ENCODE measurements at regions not wholly inside any gene's neighbourhood (a gene's known extent, or its start where the extent isn't known, plus 50 kb on each side); places are given as distances from the start of the nearest gene placed in this dataset.

DNA sequence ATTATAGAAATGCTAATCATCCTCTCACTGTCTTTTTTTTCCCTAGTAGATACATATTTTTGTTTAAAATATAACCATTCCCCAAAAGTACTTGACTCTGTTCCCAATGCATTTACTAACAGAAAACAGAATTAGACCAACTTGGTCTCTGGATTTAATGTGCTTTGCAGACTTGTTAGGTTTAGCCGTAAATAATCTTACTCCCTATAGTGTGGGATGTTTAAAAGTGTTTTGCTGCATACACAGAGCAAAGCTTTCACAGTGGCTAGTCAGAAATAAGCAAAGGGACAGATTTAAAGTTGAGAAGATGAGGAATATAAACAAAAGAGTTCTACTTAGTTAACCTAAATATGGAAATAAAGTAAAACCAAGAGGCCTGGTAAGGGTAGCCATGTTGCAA, 527.5 kb downstream of the HDGFL1 start:
- TF ChIP-seq, protein P1, sequence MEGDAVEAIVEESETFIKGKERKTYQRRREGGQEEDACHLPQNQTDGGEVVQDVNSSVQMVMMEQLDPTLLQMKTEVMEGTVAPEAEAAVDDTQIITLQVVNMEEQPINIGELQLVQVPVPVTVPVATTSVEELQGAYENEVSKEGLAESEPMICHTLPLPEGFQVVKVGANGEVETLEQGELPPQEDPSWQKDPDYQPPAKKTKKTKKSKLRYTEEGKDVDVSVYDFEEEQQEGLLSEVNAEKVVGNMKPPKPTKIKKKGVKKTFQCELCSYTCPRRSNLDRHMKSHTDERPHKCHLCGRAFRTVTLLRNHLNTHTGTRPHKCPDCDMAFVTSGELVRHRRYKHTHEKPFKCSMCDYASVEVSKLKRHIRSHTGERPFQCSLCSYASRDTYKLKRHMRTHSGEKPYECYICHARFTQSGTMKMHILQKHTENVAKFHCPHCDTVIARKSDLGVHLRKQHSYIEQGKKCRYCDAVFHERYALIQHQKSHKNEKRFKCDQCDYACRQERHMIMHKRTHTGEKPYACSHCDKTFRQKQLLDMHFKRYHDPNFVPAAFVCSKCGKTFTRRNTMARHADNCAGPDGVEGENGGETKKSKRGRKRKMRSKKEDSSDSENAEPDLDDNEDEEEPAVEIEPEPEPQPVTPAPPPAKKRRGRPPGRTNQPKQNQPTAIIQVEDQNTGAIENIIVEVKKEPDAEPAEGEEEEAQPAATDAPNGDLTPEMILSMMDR (conservative IDR thresholded peaks at IDR 0.05): no peak
- Mint-ChIP-seq H3K36me3 (peaks cover 4% of the 10 kb centered on the region), H3K4me3 (no peak overlapping the region), H3K27me3 (no peaks in the 10 kb centered on the region), H3K27ac (no peak overlapping the region), H3K4me1 (ENCODE audit: unreplicated experiment) (no peaks in the 10 kb centered on the region), H3K9me3 (peaks cover 12% of the 10 kb centered on the region)
- DNase-seq (ENCODE audit: extremely low spot score, unreplicated experiment): no peak

GRCh38 chr6:23097566-23097965, 528.2 kb downstream of the HDGFL1 start:
- TF ChIP-seq, protein P1 (conservative IDR thresholded peaks at IDR 0.05): no peak
- Mint-ChIP-seq H3K4me1 (ENCODE audit: unreplicated experiment) (no peaks in the 10 kb centered on the region), H3K9me3 (peaks cover 12% of the 10 kb centered on the region), H3K27ac (no peak overlapping the region), H3K4me3 (no peak overlapping the region), H3K36me3 (peaks cover 4% of the 10 kb centered on the region), H3K27me3 (no peaks in the 10 kb centered on the region)
- DNase-seq (ENCODE audit: extremely low spot score, unreplicated experiment): no peak

DNA sequence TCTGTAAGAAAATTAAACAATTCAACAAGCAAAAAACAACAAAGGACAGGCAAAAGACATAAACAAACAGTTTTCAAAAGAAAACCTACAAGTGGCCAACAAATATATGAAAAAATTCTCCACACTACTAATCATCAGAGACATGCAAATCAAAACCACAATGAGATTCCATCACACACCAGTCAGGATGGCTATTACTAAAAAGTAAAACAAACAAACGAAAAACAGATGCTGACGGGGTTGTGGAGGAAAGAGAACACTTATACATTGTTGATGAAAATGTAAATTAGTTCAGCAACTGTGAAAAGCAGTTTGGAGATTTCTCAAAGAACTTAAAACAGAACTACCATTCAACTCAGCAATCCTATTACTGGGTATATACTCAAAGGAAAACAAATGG, 537.6 kb downstream of the HDGFL1 start:
- TF ChIP-seq, protein P1 (conservative IDR thresholded peaks at IDR 0.05): no peak
- Mint-ChIP-seq H3K4me3 (no peak overlapping the region), H3K9me3 (peaks cover 11% of the 10 kb centered on the region), H3K36me3 (no peaks in the 10 kb centered on the region), H3K4me1 (ENCODE audit: unreplicated experiment) (no peaks in the 10 kb centered on the region), H3K27me3 (no peaks in the 10 kb centered on the region), H3K27ac (no peak overlapping the region)
- no peak for DNase-seq (ENCODE audit: extremely low spot score, unreplicated experiment)

DNA sequence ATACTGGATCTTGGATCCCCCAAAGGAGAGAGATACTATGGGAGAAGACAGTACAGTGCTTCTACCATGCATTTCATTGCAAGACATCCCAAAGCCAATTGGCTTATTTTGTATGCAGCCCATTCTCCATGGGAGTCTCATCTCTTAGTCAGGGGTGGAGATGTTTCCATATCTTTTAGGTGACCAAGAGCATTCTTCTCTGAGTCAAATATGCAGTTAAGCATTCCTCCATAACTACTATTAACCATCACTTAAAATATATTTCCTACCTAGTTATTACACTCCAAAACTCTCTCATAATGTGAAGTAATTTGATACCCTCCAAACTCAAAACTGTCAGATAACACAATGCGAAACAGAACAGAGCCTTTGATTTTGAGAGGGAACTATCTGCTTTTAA, 542.6 kb downstream of the HDGFL1 start:
- H3K9me3 Mint-ChIP-seq: peaks cover 21% of the 10 kb centered on the region
- no peaks in the 10 kb centered on the region for H3K4me1 Mint-ChIP-seq (ENCODE audit: unreplicated experiment)
- H3K27ac Mint-ChIP-seq: no peak overlapping the region
- no peaks in the 10 kb centered on the region for H3K36me3 Mint-ChIP-seq
- TF ChIP-seq, protein P1 (conservative IDR thresholded peaks at IDR 0.05): no peak
- H3K27me3 Mint-ChIP-seq: no peaks in the 10 kb centered on the region
- no peak overlapping the region for H3K4me3 Mint-ChIP-seq
- no peak for DNase-seq (ENCODE audit: extremely low spot score, unreplicated experiment)

- peaks cover 15% of the 10 kb centered on the region for H3K9me3 Mint-ChIP-seq
- no peaks in the 10 kb centered on the region for H3K27me3 Mint-ChIP-seq
- no peak overlapping the region for H3K4me3 Mint-ChIP-seq
- H3K4me1 Mint-ChIP-seq (ENCODE audit: unreplicated experiment): no peaks in the 10 kb centered on the region
- no peaks in the 10 kb centered on the region for H3K36me3 Mint-ChIP-seq
- TF ChIP-seq, protein P1 (conservative IDR thresholded peaks at IDR 0.05): no peak
- no peak for DNase-seq (ENCODE audit: extremely low spot score, unreplicated experiment)
- no peak overlapping the region for H3K27ac Mint-ChIP-seq
Observed at GRCh38 chr6:23114812-23115504, 545.6 kb downstream of the HDGFL1 start.

All from type B pancreatic cell (in vitro differentiated cells).